Activated naive CD8-positive, alpha-beta T cell treated with anti-CD3 and anti-CD28 coated beads for 36 hours (primary cell): ENCODE measurements at regions not wholly inside any gene's neighbourhood (a gene's known extent, or its start where the extent isn't known, plus 50 kb on each side); places are given as distances from the start of the nearest gene placed in this dataset.
"Not testable (repeated sequence)": the region's sequence is repeated elsewhere in the genome, so short reads cannot be mapped to it uniquely, and the experiment has no call there.

ENCODE experiments used
- DNase-seq: peaks from one replicate; pipeline ENCODE4 v3.0.0; 2021
- H3K27ac Mint-ChIP-seq: one replicate; pipeline ENCODE4 v1.8.0; 2022; ENCODE audit warnings: mild to moderate bottlenecking, moderate library complexity, mixed read lengths
- H3K27me3 Mint-ChIP-seq: one replicate; pipeline ENCODE4 v1.8.0; 2022; ENCODE audit warnings: mild to moderate bottlenecking, mixed read lengths
- H3K36me3 Mint-ChIP-seq: one replicate; pipeline ENCODE4 v1.8.0; 2021; ENCODE audit warnings: mild to moderate bottlenecking, mixed read lengths
- H3K4me1 Mint-ChIP-seq: one replicate; pipeline ENCODE4 v1.8.0; 2021; ENCODE audit warnings: mixed read lengths
- H3K4me3 Mint-ChIP-seq: one replicate; pipeline ENCODE4 v1.8.0; 2022; ENCODE audit warnings: mild to moderate bottlenecking, moderate library complexity, mixed read lengths
- H3K9me3 Mint-ChIP-seq: one replicate; pipeline ENCODE4 v1.8.0; 2022; ENCODE audit warnings: mixed read lengths

- no peak overlapping the region for H3K4me3 Mint-ChIP-seq
- H3K9me3 Mint-ChIP-seq = peaks cover 4% of the 10 kb centered on the region
- no peaks in the 10 kb centered on the region for H3K36me3 Mint-ChIP-seq
- H3K27me3 Mint-ChIP-seq = peaks cover 6% of the 10 kb centered on the region
- H3K4me1 Mint-ChIP-seq = no peaks in the 10 kb centered on the region
- DNase-seq = no peak
- H3K27ac Mint-ChIP-seq = no peak overlapping the region
Observed at GRCh38 chr2:187900021-187900420, 345.8 kb upstream of the TFPI start.

- Mint-ChIP-seq H3K36me3 (no peaks in the 10 kb centered on the region), H3K4me3 (no peak overlapping the region), H3K27me3 (no peaks in the 10 kb centered on the region), H3K4me1 (no peaks in the 10 kb centered on the region), H3K9me3 (peaks cover 4% of the 10 kb centered on the region), H3K27ac (no peak overlapping the region)
- no peak for DNase-seq
Observed at GRCh38 chr2:187906021-187906420, 351.8 kb upstream of the TFPI start.

- not testable (repeated sequence) for H3K36me3 Mint-ChIP-seq, DNase-seq, H3K27me3 Mint-ChIP-seq, H3K4me1 Mint-ChIP-seq, H3K27ac Mint-ChIP-seq, H3K4me3 Mint-ChIP-seq, H3K9me3 Mint-ChIP-seq
Observed at GRCh38 chr2:187910922-187911321, 356.7 kb upstream of the TFPI start.

- no peaks in the 10 kb centered on the region for H3K9me3 Mint-ChIP-seq
- no peaks in the 10 kb centered on the region for H3K27me3 Mint-ChIP-seq
- no peaks in the 10 kb centered on the region for H3K36me3 Mint-ChIP-seq
- H3K27ac Mint-ChIP-seq = no peak overlapping the region
- H3K4me3 Mint-ChIP-seq = no peak overlapping the region
- no peak for DNase-seq
- H3K4me1 Mint-ChIP-seq = no peaks in the 10 kb centered on the region
Observed at GRCh38 chr2:187912950-187913349, 358.7 kb upstream of the TFPI start.

- H3K27ac Mint-ChIP-seq = no peak overlapping the region
- no peaks in the 10 kb centered on the region for H3K4me1 Mint-ChIP-seq
- H3K9me3 Mint-ChIP-seq = no peaks in the 10 kb centered on the region
- no peaks in the 10 kb centered on the region for H3K36me3 Mint-ChIP-seq
- no peaks in the 10 kb centered on the region for H3K27me3 Mint-ChIP-seq
- DNase-seq = no peak
- no peak overlapping the region for H3K4me3 Mint-ChIP-seq
Observed at GRCh38 chr2:187915810-187916209, 361.6 kb upstream of the TFPI start.

- DNase-seq = no peak
- H3K4me1 Mint-ChIP-seq = no peaks in the 10 kb centered on the region
Observed at GRCh38 chr2:187916799-187917198, 362.6 kb upstream of the TFPI start.

GRCh38 chr2:187917535-187917934, 363.3 kb upstream of the TFPI start:
- Mint-ChIP-seq H3K4me1 (no peaks in the 10 kb centered on the region), H3K27me3 (no peaks in the 10 kb centered on the region), H3K9me3 (peaks cover 1% of the 10 kb centered on the region), H3K27ac (no peak overlapping the region), H3K36me3 (no peaks in the 10 kb centered on the region), H3K4me3 (no peak overlapping the region)
- no peak for DNase-seq

More at GRCh38 chr2:187916799-187917198, 362.6 kb upstream of the TFPI start:
- Mint-ChIP-seq H3K27me3 (no peaks in the 10 kb centered on the region), H3K27ac (no peak overlapping the region), H3K4me3 (no peak overlapping the region), H3K36me3 (no peaks in the 10 kb centered on the region), H3K9me3 (no peaks in the 10 kb centered on the region)

- Mint-ChIP-seq H3K4me3 (no peak overlapping the region), H3K36me3 (no peaks in the 10 kb centered on the region), H3K4me1 (no peaks in the 10 kb centered on the region), H3K27ac (no peak overlapping the region), H3K27me3 (no peaks in the 10 kb centered on the region), H3K9me3 (peaks cover 1% of the 10 kb centered on the region)
- no peak for DNase-seq
Observed at GRCh38 chr2:187918996-187919821, 365.0 kb upstream of the TFPI start.

- Mint-ChIP-seq H3K27me3 (no peaks in the 10 kb centered on the region), H3K27ac (no peak overlapping the region)
Observed at GRCh38 chr2:187920511-187920910, 366.3 kb upstream of the TFPI start.

GRCh38 chr2:187922846-187923245, 368.6 kb upstream of the TFPI start:
- no peaks in the 10 kb centered on the region for H3K4me1 Mint-ChIP-seq
- H3K36me3 Mint-ChIP-seq = no peaks in the 10 kb centered on the region
- peaks cover 1% of the 10 kb centered on the region for H3K9me3 Mint-ChIP-seq
- DNase-seq = no peak
- H3K27me3 Mint-ChIP-seq = no peaks in the 10 kb centered on the region
- H3K4me3 Mint-ChIP-seq = no peak overlapping the region
- H3K27ac Mint-ChIP-seq = no peak overlapping the region

More at GRCh38 chr2:187920511-187920910, 366.3 kb upstream of the TFPI start:
- no peaks in the 10 kb centered on the region for H3K36me3 Mint-ChIP-seq
- no peaks in the 10 kb centered on the region for H3K4me1 Mint-ChIP-seq
- no peak overlapping the region for H3K4me3 Mint-ChIP-seq
- DNase-seq = no peak
- peaks cover 1% of the 10 kb centered on the region for H3K9me3 Mint-ChIP-seq

- Mint-ChIP-seq H3K27ac (no peak overlapping the region), H3K4me3 (no peak overlapping the region), H3K9me3 (peaks cover 1% of the 10 kb centered on the region)
Observed at GRCh38 chr2:187924293-187924692, 367.4 kb upstream of the GULP1 start.

GRCh38 chr2:187934236-187934635, 357.4 kb upstream of the GULP1 start:
- H3K4me3 Mint-ChIP-seq = no peak overlapping the region
- no peak overlapping the region for H3K27ac Mint-ChIP-seq
- H3K9me3 Mint-ChIP-seq = no peaks in the 10 kb centered on the region
- no peaks in the 10 kb centered on the region for H3K27me3 Mint-ChIP-seq
- no peaks in the 10 kb centered on the region for H3K4me1 Mint-ChIP-seq
- no peaks in the 10 kb centered on the region for H3K36me3 Mint-ChIP-seq
- DNase-seq = no peak

More at GRCh38 chr2:187924293-187924692, 367.4 kb upstream of the GULP1 start:
- H3K36me3 Mint-ChIP-seq = no peaks in the 10 kb centered on the region
- no peaks in the 10 kb centered on the region for H3K27me3 Mint-ChIP-seq
- H3K4me1 Mint-ChIP-seq = no peaks in the 10 kb centered on the region
- no peak for DNase-seq

GRCh38 chr2:187934692-187935091, 357.0 kb upstream of the GULP1 start:
- no peaks in the 10 kb centered on the region for H3K4me1 Mint-ChIP-seq
- H3K27ac Mint-ChIP-seq = no peak overlapping the region
- no peak for DNase-seq
- H3K27me3 Mint-ChIP-seq = no peaks in the 10 kb centered on the region
- H3K9me3 Mint-ChIP-seq = no peaks in the 10 kb centered on the region
- H3K36me3 Mint-ChIP-seq = no peaks in the 10 kb centered on the region
- no peak overlapping the region for H3K4me3 Mint-ChIP-seq

GRCh38 chr2:187935126-187935525, 356.5 kb upstream of the GULP1 start:
- DNase-seq = no peak
- Mint-ChIP-seq H3K4me1 (no peaks in the 10 kb centered on the region), H3K9me3 (no peaks in the 10 kb centered on the region), H3K27ac (no peak overlapping the region), H3K4me3 (no peak overlapping the region), H3K27me3 (no peaks in the 10 kb centered on the region), H3K36me3 (no peaks in the 10 kb centered on the region)

GRCh38 chr2:187936228-187936627, 355.4 kb upstream of the GULP1 start:
- Mint-ChIP-seq H3K9me3 (no peaks in the 10 kb centered on the region), H3K27ac (no peak overlapping the region), H3K4me1 (no peaks in the 10 kb centered on the region), H3K36me3 (no peaks in the 10 kb centered on the region), H3K4me3 (no peak overlapping the region), H3K27me3 (no peaks in the 10 kb centered on the region)
- no peak for DNase-seq

- DNase-seq = no peak
- H3K27me3 Mint-ChIP-seq = no peaks in the 10 kb centered on the region
Observed at GRCh38 chr2:187939180-187939579, 352.5 kb upstream of the GULP1 start.

More at GRCh38 chr2:187939180-187939579, 352.5 kb upstream of the GULP1 start:
- H3K4me3 Mint-ChIP-seq = no peak overlapping the region
- H3K4me1 Mint-ChIP-seq = no peaks in the 10 kb centered on the region
- no peak overlapping the region for H3K27ac Mint-ChIP-seq
- H3K36me3 Mint-ChIP-seq = no peaks in the 10 kb centered on the region
- no peaks in the 10 kb centered on the region for H3K9me3 Mint-ChIP-seq
